ENCODE measurements at regions not wholly inside any gene's neighbourhood (a gene's known extent, or its start where the extent isn't known, plus 50 kb on each side); places are given as distances from the start of the nearest gene placed in this dataset.

DNA sequence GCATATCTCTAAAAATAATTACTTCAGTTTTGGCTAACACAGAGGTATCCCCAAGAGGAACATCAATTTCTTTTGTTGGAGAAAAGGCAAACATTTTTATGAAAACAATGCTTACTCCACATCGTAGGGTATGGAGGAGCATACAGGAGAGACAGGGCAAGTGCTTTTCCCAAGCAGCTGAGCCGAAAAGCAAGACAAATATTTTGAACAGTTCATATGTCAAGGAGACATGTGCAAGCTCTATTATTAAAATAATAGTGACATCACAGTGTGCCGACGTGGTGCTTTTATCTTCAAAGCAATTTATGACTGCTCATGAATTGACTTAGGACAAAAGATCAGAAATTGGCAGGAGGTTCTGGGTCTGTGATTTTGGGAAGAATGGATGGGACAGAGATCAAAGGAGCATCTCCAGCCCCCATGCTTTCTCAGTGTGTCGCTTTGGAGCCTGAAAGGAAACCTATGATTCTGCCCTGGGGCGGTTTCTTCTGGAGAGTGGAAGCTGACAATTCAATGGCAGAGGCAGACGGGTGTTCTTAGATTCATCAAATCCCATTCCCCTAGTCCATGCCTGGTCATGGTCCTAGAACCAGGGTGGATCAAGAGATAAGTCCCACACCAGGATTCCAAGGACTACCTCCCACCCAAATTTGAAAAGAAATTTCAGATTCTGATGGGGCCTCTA lies 97.1 kb downstream of the JCAD start:
- DNase-seq (ENCODE audit: low spot score): no peak

DNA sequence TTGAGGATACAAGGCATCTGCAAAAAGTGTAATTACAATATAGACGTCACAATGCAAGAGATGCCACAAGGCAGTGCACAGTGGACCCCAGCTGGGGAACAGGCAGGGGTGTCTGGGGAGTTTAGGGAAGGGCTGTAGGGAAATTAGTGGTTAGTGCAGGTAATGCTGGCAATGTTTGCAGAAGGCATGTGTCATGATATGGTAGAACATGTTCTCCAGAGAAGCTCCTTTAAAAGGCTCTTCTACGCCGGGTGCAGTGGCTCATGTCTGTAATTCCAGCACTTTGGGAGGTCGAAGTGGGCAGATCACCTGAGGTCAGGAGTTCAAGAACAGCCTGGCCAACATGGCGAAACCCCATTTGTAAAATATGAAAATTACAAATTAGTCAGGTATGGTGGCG lies 98.0 kb downstream of the JCAD start:
- no peak for DNase-seq (ENCODE audit: low spot score)

DNA sequence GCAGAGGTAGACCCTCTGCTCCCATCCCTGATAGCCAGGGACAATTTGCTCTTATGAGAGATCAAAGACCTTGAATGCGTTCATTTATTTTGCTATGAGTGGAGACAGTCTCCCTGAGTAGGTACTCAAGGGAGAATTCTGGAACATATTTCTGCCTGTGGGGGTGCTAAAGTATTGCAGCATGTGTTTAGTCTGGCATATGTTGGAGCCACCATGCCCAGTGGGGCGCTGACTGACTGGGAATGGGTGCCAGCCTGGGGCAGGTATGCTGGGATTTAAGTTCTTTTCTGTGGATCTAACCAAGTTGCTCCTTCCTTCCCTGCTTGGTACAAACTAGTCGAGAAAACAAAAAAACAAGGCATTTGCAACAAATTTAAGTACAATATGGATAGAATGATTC lies 99.1 kb downstream of the JCAD start:
- DNase-seq (ENCODE audit: low spot score): no peak

DNA sequence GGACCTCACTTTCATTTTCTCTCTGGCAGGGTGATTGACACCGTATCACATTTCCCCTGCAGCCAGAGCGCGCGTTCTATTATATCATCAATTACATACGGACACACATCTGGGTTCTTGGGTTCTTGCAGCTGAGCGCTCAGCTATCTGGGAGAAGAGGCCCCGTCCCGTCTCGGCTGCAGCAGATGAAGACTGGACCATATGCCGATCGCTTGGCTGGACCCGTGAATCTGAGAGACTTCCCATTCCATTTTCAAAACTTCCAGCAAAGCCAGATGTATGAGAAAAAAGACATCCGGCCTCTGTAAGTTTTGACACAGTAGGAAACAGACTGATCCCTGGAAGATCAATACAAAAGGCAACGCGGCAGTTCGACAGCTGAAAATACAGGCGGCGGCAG lies 99.8 kb downstream of the JCAD start:
- DNase-seq (ENCODE audit: low spot score): no peak

DNA sequence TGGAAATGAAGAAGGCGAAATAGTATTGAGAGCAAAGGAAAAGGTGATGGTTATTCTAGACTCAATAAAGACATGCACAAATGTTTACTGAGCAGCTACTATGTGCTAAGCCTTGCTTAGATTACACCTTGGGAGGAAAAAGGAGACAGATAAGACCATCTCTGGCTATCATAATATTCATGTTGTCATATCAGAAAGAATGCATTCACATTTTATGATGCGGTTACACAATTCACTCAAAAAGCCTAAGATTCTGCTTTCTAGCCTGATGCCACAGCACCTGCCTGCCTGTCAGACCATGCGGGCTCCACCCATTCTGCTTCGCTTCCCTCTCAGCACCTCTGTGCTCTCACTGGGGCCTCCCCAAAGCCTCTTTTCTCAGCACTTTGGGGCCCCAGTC lies 100.9 kb downstream of the JCAD start:
- no peak for DNase-seq (ENCODE audit: low spot score)

DNA sequence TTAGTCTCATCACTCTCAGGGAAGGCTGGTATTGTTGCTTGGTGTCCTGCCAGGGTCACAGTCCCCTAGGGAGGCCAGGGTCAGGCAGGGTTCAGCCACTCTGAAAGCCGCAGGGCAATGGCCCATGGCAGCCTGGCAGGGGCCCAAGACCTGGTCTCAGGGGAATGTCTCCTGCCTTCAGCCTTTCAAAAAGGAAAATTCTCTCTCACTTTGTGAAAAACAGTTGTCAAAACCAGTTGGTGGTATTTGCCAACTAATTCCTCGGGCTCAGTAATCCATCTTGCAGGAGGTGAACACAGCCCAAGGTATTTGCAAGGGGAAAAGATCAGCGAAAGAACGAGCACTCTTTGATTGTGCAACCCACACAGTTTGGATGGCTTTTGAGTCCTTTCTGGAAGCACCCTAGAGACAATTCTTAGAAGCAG lies 101.5 kb downstream of the JCAD start:
- no peak for DNase-seq (ENCODE audit: low spot score)

DNA sequence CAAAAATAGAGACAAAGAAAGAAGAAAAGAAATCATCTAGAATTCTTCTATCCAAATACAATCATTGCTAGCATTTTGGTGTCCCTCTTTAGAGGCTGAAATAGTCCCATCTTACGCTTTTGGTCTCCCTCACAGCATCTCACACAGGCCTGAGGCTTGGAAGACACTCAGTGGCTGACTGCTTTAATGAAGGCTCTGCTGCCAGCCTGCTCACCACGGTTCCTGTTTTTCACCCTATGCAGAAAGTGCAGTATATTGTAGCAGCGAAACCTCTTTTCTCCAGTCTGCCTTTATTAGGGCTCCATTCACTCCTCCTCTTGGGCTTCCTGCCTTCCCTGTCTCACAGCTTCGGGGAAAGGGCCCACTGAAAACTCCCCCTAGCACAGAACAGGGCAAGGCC lies 102.2 kb downstream of the JCAD start:
- DNase-seq (ENCODE audit: low spot score): no peak

DNA sequence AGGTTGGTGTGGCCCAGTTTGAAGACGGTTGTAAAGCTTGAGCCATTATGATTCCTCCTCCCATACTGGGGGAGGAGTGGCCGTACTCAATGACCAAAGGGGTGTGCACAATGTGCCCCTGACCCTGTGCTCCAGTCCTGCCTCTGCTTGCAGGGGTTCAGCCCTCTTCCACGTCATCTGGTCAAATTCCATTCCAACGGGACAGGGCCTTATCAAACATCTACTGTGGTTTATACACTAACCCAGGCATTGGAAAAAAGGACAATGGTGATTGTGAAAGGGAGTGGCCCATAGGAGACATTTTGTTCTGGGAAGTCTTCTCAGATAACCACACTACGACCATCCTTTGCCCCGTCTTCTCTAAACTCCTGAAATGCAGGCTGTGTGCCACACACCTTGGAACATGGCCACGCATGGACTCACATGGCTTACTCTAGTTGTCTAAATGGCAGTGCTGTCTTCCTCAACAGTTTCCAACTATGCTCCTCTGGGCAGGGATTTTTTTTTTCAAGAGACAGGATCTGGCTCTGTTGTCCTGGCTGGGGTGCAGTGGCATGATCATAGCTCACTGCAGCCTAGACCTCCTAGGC lies 103.0 kb downstream of the JCAD start:
- DNase-seq (ENCODE audit: low spot score): no peak

DNA sequence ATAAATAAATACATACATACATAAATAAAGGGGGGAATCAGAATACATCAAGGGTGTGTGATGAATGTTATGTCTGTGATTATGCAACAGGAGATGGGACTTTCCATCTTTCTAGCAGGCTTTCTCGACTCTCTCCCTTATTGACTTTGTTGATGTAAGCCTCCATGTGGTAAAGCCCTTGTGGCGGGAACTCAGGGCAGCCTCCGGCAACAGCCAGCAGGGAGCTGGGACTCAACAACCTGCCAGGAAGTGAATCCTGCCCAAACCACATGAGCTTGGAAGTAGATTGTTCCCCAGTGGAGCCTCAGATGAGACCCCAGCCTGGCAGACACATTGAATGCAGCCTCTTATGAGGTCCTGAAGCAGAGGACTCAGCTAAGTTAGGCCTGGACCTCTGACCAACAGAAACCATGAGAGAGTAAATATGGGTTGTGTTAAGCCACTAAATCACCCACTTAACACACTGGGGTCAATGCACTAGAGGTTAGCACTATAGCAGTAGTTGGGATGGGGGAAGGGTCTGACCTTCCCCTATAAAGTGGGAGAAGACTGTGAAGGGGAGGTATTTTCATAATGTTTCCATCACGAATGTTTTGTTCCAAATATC lies 104.0 kb downstream of the JCAD start:
- DNase-seq (ENCODE audit: low spot score): no peak

DNA sequence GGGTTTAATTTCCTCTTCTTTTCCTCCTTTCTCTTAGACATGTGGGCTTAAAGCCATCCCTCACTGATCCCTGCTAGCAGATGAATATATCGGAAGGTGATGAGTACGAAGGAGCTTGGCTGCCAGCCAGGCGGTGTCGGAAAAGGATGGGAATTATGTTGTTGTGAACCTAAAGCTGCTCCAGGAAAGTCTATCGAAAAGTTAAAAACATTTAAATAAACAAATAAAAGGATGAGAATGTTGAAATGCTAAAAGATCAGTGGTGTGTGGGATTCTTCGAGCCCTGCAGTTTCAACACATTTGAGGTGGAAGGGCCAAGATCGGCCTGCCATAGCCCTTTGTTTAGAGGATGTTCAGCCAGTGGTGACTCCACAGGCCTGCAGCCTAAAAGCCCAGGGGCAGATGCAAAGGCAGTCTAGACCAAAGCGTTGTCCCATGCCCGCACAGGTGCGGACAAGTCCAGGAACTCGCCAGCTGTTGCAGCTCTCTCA lies 107.9 kb downstream of the JCAD start:
- no peak for DNase-seq (ENCODE audit: low spot score)

DNA sequence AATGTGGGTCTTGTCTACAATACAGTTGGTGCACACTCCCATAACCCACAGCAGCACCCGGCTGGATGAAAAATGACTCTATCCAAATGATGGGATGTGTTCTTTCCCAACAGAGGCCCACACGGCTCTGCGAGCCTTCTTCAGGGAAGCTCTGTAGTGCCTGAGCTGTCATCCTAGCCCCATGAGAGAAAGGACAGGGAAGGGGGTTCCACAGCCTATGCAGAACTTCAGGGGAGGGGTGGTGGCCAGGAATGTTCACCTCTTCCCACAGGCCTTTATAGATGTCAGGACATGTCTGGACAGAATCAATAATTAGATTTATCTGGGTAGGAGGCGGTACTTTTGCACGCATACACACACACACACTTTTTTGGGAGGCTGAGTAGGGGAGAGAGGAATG lies 109.0 kb downstream of the JCAD start:
- no peak for DNase-seq (ENCODE audit: low spot score)

DNA sequence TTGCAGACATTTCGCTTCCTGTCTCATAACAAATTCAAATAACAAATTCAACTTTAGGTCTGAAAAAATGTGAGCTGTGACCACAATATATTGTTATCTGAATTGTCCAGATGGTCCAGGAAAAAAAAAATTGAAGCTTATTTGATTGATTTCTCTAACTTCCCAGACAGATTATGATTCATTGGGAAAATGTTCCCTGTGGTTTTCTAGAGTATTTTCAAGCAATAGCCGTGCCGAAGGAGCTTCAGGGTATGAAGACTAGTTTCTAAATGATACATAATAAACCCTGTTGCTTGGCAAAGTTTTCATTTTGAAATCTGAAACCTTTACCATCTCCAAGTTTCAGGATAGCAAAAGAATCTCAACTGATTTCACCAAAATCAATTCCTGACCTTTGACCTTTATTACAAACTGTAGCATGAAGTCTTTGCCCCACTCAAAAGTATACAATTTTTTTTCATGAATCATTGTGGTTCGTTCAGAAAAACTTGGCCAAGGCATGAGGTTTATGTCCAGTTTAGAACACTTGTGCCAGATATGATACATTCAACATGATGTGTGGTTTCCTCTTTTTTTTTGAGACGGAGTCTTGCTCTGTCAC lies 109.9 kb downstream of the JCAD start:
- DNase-seq (ENCODE audit: low spot score): no peak

DNA sequence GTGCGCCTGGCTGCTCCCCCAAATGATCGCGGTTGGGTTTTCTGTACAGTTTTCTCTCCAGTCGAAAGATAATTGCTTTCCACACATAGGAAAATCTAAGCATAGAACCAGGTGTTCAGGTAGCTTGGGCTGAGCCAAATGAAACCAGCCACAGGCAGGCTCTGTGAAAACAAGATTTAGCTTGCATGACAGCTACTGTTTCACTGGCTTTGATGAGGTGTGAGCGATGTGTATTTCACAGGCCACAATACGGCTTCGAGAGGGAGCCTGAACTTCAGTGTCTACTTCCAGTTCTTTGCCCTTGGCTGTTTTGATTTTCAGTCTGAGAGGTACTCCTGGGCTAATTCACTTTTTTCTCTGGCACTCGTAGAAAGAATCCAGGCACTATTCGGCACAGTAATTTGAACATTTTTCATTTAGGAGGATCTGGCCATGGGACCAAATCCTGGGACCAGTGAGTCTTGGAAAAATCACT lies 110.5 kb downstream of the JCAD start:
- DNase-seq (ENCODE audit: low spot score): no peak

DNA sequence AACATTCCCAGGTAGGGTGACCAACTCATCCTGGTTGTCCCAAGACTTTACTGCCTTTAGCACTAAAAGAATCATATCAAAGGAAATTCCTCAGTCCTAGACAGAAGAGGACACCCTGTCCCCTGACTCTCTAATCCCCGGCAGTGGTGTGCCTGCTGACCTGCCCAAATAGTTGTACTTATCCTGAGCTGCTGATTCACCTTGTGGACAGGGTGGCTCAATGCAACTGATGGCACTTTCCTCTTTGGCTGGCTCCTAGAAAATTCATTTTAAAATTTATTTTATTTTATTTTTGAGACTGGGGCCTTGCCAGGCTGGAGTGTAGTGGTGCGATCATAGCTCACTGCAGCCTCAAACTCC lies 111.7 kb downstream of the JCAD start:
- DNase-seq (ENCODE audit: low spot score): no peak

DNA sequence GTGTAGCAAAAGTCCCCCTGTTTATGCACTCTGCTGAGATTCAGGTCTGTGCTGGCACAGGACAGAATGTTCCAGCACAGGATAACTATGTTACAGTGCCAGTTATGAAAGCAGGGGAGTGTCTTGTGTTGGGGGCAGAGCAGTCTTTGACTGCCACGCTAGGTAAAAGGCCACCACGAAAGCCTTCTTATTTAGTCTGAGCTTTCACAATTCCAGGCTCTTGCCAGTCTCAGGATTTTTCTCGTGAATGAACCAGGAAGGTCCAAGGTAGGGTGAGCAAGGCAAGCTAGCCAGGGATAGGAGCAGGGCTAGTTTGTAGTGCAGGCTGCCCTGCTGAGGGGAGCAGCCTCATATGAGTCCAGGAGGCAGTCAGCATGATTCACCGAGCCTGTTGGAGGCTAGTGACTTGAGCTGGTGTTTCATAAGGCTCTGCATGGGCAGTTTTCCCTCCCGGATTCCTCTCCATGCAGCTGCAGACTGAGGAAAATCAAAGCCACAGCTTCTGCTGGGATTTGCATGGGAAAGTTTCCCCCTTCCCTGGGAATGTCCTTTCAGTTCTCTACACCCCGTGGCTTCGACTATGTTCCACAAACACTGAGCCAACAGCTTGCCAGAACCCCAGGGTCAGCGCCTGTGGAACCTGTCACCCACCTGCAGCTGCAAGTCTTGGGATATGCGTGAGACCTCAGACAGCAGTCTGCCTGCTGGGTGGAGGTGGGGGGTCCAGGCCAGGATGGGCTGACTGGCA lies 112.3 kb downstream of the JCAD start:
- DNase-seq (ENCODE audit: low spot score): no peak

DNA sequence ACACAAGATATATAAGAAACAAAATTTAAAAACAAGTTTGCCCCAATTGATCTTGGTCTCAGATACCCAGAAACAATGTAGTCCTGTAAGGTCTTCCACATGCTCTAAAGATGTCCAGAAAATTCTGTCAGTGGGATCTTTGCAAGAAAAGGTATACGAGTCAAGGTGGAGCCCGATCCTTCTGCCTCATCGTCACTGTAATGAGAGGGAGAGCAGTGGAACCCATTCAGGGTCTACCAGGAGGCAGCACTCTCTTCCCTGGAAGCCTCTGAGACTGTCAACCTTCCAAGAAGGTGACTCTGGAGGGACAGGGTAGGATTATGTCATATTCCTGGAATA lies 112.8 kb downstream of the JCAD start:
- DNase-seq (ENCODE audit: low spot score): no peak

DNA sequence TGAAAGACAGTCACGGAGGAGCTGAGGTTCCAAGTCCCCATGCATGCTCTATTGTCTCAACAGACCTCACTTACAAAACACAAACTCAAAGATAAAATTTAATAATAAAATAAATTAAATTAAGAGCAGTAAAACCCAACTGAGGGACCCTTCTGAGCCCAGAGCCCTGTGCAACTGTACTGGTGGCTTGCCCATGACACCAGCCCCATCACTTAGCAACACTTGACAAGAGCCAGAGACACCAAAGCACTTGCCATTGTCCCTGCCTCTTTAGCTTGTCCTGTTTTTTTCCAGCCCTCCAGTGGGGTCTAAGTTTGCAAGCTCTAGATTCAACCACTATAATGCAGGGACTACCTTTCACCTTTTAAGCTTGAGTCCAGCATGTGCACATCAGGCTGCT lies 117.9 kb downstream of the JCAD start:
- no peak for DNase-seq (ENCODE audit: low spot score)

DNA sequence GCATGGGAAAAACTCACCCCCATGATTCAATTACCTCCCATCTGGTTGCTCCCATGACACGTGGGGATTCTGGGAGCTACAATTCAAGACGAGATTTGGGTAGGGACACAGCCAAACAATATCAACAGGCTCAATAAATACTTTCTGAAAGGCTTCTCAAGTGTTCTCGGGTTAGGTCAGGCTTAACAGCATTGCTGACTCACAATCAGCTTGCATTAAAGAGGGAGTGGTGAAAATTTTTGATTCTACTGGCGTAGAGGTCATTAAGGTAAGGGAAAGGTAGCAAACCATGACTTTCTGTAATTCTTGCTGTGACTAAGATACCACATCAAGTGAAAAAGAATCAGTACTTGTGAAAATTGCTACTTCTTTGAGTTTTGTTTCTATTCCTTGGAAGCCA lies 126.4 kb downstream of the JCAD start:
- no peak for DNase-seq (ENCODE audit: low spot score)

DNA sequence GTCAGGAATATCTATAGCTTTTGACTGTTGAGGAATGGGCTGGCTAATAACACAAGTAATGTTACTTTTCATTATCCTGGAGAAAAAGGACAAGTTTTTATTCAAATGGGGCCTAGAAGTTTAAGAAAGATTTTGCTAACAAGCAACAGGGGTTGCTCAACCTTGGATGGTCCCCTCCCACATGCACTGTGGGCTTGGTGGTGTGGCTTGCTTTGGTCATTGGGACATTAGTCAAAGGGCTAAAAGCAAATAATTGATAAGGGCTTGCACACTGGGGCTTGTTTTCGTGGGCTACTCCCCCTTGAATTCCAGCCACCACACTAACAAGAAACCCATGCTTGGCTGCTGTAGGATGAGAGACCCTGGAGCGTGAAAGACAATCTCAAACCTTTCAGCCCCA lies 127.6 kb downstream of the JCAD start:
- no peak for DNase-seq (ENCODE audit: low spot score)

DNA sequence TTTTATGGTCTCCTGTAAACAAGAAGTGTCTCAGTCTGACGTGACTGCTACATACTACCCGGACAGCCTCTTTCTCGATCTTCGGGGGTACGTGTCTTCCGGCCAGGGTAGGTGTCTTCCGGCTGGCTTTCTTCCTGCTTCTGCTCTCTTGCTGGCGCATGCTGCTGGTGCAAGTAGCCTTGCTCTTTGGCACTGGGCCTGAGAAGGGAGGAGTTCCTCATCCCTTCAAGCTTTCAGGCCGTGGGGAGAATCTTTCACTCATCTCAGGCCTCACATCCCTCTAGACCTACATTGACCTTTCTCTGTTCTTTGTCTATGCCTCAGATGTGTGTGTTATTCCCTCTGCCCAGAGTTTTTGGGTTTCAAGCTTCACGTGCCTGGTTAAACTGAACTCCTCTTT lies 130.4 kb downstream of the JCAD start:
- no peak for DNase-seq (ENCODE audit: low spot score)

DNA sequence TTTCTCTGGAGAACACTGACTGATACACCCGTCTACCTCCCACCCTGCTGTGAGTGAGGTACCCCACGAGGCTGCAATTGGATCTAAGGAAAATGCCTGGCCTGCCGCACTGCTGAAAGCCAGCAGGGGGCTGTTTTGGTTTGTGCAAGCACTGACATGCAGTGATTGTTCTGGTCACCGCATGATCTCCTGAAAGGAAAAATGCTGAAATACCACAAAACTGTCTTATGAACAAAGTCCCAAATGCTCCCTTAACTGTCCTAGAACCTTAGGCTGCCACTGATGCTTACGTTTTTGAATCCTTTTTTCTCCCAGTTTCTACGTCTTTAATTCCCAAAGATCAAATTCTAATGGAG lies 132.7 kb downstream of the JCAD start:
- DNase-seq (ENCODE audit: low spot score): no peak

DNA sequence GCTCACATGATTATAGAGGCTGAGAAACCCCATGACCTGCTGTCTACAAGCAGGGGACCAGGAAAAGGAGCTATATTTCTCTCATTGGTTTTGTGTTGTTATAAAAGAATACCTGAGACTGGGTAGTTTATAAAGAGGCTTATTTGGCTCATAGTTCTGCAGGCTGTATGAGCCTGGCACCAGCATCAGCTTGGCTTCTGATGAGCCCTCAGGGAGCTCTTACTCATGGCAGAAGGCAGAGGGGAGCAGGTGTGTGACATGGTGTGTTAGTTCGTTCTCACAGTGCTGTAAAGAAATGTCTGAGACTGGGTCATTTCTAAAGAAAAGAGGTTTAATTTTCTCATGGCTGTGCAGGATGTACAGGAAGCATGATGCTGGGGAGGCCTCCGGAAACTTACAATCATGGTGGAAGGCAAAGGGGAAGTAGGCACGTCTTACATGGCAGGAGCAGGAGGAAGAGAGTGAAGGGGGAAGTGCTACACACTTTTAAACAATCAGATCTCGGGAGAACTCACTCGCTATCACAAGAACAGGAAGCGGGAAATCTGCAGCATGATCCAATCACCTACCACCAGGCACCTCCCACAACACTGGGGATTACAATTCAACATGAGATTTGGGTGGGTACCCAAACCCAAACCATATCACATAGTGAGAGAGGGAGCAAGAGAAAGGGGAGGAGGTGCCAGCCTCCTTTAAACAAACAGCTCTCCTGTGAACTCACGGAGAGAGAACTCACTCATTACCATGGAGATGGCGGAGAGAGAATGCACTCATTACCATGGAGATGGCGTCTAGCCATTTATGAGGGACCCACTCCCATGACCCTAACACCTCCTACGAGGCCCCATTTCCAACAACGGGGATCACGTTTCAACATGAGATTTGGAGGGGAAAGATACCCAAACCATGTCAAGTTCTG lies 133.4 kb downstream of the JCAD start:
- no peak for DNase-seq (ENCODE audit: low spot score)
